CD4-positive, CD25-positive, alpha-beta regulatory T cell (primary cell): ENCODE measurements at regions not wholly inside any gene's neighbourhood (a gene's known extent, or its start where the extent isn't known, plus 50 kb on each side); places are given as distances from the start of the nearest gene placed in this dataset.

ENCODE experiments used
- ATAC-seq, 2 donors: fragments of 150-1000 bp; cut with Tn5 transposase; one replicate each; pipeline ENCODE4 v1.10.0; 2021; ENCODE audit warnings: low read depth in 2 of 2, moderate number of reproducible peaks in 2 of 2, moderate library complexity in 1 of 2
- DNase-seq, 3 donors: peaks; one replicate each; pipeline versions ENCODE4 v3.0.0 to v3.0.0-alpha.2; 2012 to 2022; ENCODE audit warnings: mixed read lengths in 1 of 3
- H3K27ac ChIP-seq: one replicate; pipeline ENCODE4 v1.7.0; 2013; ENCODE audit warnings: mild to moderate bottlenecking, low read length; ENCODE audit not compliant: insufficient read depth, poor library complexity, severe bottlenecking
- H3K27me3 ChIP-seq: one replicate; pipeline ENCODE4 v1.7.0; 2013; ENCODE audit warnings: low read length; ENCODE audit not compliant: control insufficient read depth, insufficient read depth
- H3K36me3 ChIP-seq: one replicate; pipeline ENCODE4 v1.7.0; 2013; ENCODE audit warnings: mild to moderate bottlenecking, low read length, moderate library complexity; ENCODE audit not compliant: control insufficient read depth, insufficient read depth
- H3K4me1 ChIP-seq: 2 replicates; pipeline ENCODE4 v1.7.0; 2013; ENCODE audit warnings: mild to moderate bottlenecking, low read length; ENCODE audit not compliant: insufficient read depth, control insufficient read depth, poor library complexity, severe bottlenecking
- H3K4me3 ChIP-seq: one replicate; pipeline ENCODE4 v1.7.0; 2013; ENCODE audit warnings: low read depth, mild to moderate bottlenecking, low read length, moderate library complexity
- H3K9me3 ChIP-seq, 2 experiments: 1 replicate in 1 of 2; 2 replicates in 1 of 2; pipeline ENCODE4 v1.7.0; 2013; ENCODE audit warnings: low read length in 2 of 2, mild to moderate bottlenecking in 1 of 2, moderate library complexity in 1 of 2; ENCODE audit not compliant: control insufficient read depth in 2 of 2
- H3K27ac Mint-ChIP-seq, 3 donors: one replicate each; pipeline ENCODE4 v1.8.0; 2020 to 2022; ENCODE audit warnings: mild to moderate bottlenecking in 3 of 3, mixed read lengths in 3 of 3, moderate library complexity in 2 of 3
- H3K27me3 Mint-ChIP-seq: one replicate; pipeline ENCODE4 v1.8.0; 2022; ENCODE audit warnings: mild to moderate bottlenecking, mixed read lengths
- H3K36me3 Mint-ChIP-seq: one replicate; pipeline ENCODE4 v1.8.0; 2020; ENCODE audit warnings: mixed read lengths
- H3K4me1 Mint-ChIP-seq, 4 donors: one replicate each; pipeline ENCODE4 v1.8.0; 2020 to 2022; ENCODE audit warnings: mixed read lengths in 4 of 4, mild to moderate bottlenecking in 1 of 4
- H3K4me3 Mint-ChIP-seq, 4 donors: one replicate each; pipeline ENCODE4 v1.8.0; 2020 to 2022; ENCODE audit warnings: mild to moderate bottlenecking in 4 of 4, mixed read lengths in 4 of 4, moderate library complexity in 3 of 4
- H3K9me3 Mint-ChIP-seq, 7 donors: one replicate each; pipeline ENCODE4 v1.8.0; 2020 to 2022; ENCODE audit warnings: mixed read lengths in 7 of 7, mild to moderate bottlenecking in 3 of 7, moderate library complexity in 2 of 7

DNA sequence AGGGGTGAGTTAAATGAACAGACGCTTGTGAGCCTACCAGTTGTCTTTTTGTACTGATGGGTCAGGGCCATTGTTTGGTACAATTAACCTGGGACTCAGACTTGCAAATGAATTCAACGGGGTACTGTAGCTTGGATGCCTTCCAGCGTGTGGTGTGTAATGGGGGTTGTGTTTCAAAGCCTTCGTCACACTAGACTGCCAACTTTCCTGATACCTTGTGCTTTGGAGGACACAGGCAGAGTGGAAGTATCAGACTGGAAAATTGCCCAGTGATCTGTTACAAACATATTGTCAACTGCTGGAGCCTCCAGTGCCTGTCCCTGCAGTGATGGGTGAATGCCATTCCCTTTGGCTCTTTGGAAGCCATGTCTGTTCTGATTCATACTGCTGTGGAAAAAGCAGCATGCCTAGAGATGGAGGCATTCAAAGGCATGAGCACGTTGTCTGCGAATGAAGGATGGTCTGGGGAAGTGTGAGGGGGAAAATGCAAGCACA lies 384.5 kb downstream of the LMX1A start:
- Mint-ChIP-seq H3K27me3 (peaks cover 5% of the 10 kb centered on the region), H3K4me3 (no peak overlapping the region), H3K36me3 (no peaks in the 10 kb centered on the region), H3K27ac (no peak overlapping the region), H3K9me3 (peaks cover 0 to 4% (median 1%) of the 10 kb centered on the region in 7 donors), H3K4me1 (no peaks in the 10 kb centered on the region)
- DNase-seq (no peak), ATAC-seq (no peak)
- Histone ChIP-seq H3K4me3 (no peak overlapping the region), H3K9me3 (no peaks in the 10 kb centered on the region), H3K4me1 (no peaks in the 10 kb centered on the region), H3K27me3 (no peaks in the 10 kb centered on the region), H3K27ac (no peak overlapping the region), H3K36me3 (no peaks in the 10 kb centered on the region)

DNA sequence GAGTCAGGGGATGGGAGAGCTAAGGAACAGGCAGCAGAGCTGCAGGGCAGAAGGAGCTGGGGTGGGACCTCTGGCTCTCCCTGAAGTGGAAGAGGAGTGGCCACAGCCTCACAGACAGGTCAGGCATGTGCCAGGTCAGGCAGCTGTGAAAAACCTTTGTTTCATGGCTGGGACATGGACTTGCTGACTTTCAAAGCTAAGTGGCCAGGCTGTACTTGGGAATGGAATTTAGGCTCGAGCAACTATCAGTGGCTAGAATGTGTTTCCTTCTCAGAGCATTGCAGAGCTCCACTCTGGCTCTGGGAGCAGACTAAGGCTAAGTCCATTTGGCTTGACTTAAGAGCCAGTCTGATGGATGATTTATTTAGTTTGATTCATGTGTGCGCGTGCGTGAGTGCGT lies 385.1 kb downstream of the LMX1A start:
- DNase-seq, result no peak
- peaks cover 0 to 5% (median 2%) of the 10 kb centered on the region in 7 donors for H3K9me3 Mint-ChIP-seq
- no peaks in the 10 kb centered on the region for H3K36me3 Mint-ChIP-seq
- Histone ChIP-seq H3K27ac (no peak overlapping the region), H3K4me1 (no peaks in the 10 kb centered on the region), H3K36me3 (no peaks in the 10 kb centered on the region), H3K27me3 (no peaks in the 10 kb centered on the region), H3K9me3 (no peaks in the 10 kb centered on the region), H3K4me3 (no peak overlapping the region)
- no peak for ATAC-seq
- peaks cover 5% of the 10 kb centered on the region for H3K27me3 Mint-ChIP-seq
- H3K4me1 Mint-ChIP-seq, result no peaks in the 10 kb centered on the region
- no peak overlapping the region for H3K27ac Mint-ChIP-seq
- no peak overlapping the region for H3K4me3 Mint-ChIP-seq

DNA sequence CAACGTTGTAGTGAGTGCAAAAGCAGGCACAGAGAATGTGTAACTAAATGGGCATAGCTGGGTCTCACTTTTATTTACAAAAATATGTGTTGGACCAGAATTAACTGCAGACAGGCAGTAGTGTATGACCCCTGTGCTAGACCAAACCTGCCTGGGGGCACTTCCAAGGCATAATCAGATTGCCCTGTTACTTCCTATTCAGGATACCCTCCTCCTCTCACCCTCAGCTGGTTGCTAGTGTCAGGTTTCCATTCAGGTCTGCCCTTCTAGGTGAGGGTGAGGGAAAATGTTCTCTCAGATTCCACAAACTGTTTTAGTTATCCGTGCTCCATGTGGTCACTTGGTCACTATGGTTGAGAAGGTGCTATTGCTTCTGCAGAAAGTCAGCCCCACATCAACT lies 387.3 kb downstream of the LMX1A start:
- no peaks in the 10 kb centered on the region for H3K36me3 ChIP-seq
- DNase-seq, result no peak
- peaks cover 5% of the 10 kb centered on the region for H3K27me3 Mint-ChIP-seq
- H3K4me1 Mint-ChIP-seq, result no peaks in the 10 kb centered on the region
- H3K4me1 ChIP-seq, result no peaks in the 10 kb centered on the region
- H3K27ac Mint-ChIP-seq, result no peak overlapping the region
- H3K9me3 Mint-ChIP-seq, result peaks cover 0 to 5% (median 2%) of the 10 kb centered on the region in 7 donors
- H3K4me3 Mint-ChIP-seq, result no peak overlapping the region
- H3K27me3 ChIP-seq, result no peaks in the 10 kb centered on the region
- no peaks in the 10 kb centered on the region for H3K9me3 ChIP-seq
- H3K27ac ChIP-seq, result no peak overlapping the region
- H3K4me3 ChIP-seq, result no peak overlapping the region
- no peaks in the 10 kb centered on the region for H3K36me3 Mint-ChIP-seq
- ATAC-seq, result no peak

DNA sequence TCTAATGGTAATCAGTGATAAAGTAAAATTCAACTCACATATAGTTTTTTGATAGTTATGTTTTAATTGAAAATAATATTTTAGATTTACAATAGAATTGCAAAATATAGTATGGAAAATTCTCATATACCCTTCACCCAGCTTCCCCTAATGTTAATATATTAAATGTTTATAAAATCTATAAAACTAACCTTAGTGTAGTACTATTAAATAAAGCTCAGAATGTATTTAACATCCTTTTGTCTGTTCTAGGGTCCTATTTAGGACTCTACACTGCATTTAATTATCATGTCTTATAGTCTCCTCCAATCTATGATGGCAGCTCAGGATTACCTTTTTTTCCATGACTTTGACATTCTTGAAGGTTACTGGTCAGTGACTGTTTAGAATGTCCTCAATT lies 389.2 kb downstream of the LMX1A start:
- Histone ChIP-seq H3K9me3 (no peaks in the 10 kb centered on the region), H3K4me3 (no peak overlapping the region), H3K4me1 (no peaks in the 10 kb centered on the region), H3K27ac (no peak overlapping the region), H3K36me3 (no peaks in the 10 kb centered on the region), H3K27me3 (no peaks in the 10 kb centered on the region)
- no peak overlapping the region for H3K4me3 Mint-ChIP-seq
- H3K4me1 Mint-ChIP-seq, result no peaks in the 10 kb centered on the region
- no peaks in the 10 kb centered on the region for H3K36me3 Mint-ChIP-seq
- peaks cover 0 to 9% (median 2%) of the 10 kb centered on the region in 7 donors for H3K9me3 Mint-ChIP-seq
- DNase-seq (no peak), ATAC-seq (no peak)
- H3K27me3 Mint-ChIP-seq, result peaks cover 5% of the 10 kb centered on the region
- no peak overlapping the region for H3K27ac Mint-ChIP-seq

DNA sequence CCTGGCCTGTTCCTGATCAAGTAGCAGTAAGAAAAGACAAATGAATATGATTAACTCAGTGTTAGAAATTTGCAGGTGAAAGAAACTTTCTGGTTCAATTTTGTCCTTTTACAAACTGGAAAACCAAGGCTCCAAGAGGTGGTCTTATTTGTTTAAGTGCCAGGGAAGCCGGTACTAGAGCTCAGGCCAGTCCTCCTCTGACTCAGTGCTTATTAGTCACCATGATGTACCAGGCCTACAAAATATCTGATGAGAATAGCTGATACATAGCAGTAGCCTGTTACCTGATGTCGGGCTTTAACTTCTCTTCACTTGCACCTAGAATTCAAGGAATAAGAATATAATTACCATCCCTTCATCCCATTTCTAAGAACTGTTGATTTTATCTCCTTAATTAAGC lies 394.8 kb downstream of the LMX1A start:
- no peaks in the 10 kb centered on the region for H3K4me1 ChIP-seq
- H3K4me1 Mint-ChIP-seq, result no peaks in the 10 kb centered on the region
- H3K9me3 ChIP-seq, result no peaks in the 10 kb centered on the region
- no peaks in the 10 kb centered on the region for H3K27me3 Mint-ChIP-seq
- DNase-seq, result no peak
- H3K9me3 Mint-ChIP-seq, result peaks cover 0 to 10% (median 3%) of the 10 kb centered on the region in 7 donors
- no peak overlapping the region for H3K27ac ChIP-seq
- no peaks in the 10 kb centered on the region for H3K36me3 ChIP-seq
- H3K4me3 ChIP-seq, result no peak overlapping the region
- H3K36me3 Mint-ChIP-seq, result no peaks in the 10 kb centered on the region
- H3K4me3 Mint-ChIP-seq, result no peak overlapping the region
- no peak for ATAC-seq
- no peak overlapping the region for H3K27ac Mint-ChIP-seq
- H3K27me3 ChIP-seq, result no peaks in the 10 kb centered on the region

DNA sequence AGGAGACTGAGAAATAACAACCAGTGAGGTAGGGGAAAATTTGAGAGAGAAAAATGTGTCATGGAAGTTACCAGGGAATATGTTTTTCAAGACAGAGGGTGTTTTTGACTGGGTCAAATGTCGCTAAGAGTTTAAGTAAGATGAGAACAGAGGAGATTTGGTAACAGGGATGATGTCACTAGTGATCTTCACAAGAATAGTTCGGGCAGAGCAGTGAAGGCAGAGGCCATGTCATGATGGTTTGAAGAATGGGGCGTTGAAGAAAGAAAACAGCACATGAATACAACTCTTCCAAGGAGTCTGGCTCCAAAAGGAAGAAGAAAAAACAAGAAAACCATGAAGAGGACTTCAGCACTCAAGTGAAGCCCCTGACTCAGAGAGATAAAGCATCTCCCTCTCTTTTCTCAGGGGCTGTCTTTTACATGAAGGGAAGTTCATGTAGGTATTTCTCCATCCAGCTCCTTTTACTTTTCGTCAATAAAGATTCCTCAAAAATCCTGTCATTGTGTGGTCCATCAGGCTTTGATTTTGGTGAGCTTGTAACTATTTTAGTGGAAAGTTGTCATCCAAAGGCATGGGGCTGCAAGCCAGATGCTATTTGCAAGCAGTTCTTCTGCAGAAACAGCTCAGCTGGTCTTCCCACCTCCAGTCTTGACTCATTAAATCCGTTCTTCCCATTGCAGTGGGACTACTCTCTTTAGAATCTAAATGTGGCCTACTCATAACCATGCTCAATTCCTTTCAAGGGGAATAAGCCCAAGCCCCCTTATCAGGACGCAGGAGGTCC lies 397.3 kb downstream of the LMX1A start:
- H3K36me3 Mint-ChIP-seq, result no peaks in the 10 kb centered on the region
- no peaks in the 10 kb centered on the region for H3K27me3 Mint-ChIP-seq
- H3K9me3 ChIP-seq, result no peaks in the 10 kb centered on the region
- no peaks in the 10 kb centered on the region for H3K27me3 ChIP-seq
- H3K36me3 ChIP-seq, result no peaks in the 10 kb centered on the region
- H3K4me3 ChIP-seq, result no peak overlapping the region
- peaks cover 0 to 10% (median 3%) of the 10 kb centered on the region in 7 donors for H3K9me3 Mint-ChIP-seq
- no peaks in the 10 kb centered on the region for H3K4me1 ChIP-seq
- no peak overlapping the region for H3K4me3 Mint-ChIP-seq
- no peaks in the 10 kb centered on the region for H3K4me1 Mint-ChIP-seq
- no peak for DNase-seq
- no peak overlapping the region for H3K27ac Mint-ChIP-seq
- no peak overlapping the region for H3K27ac ChIP-seq
- no peak for ATAC-seq

DNA sequence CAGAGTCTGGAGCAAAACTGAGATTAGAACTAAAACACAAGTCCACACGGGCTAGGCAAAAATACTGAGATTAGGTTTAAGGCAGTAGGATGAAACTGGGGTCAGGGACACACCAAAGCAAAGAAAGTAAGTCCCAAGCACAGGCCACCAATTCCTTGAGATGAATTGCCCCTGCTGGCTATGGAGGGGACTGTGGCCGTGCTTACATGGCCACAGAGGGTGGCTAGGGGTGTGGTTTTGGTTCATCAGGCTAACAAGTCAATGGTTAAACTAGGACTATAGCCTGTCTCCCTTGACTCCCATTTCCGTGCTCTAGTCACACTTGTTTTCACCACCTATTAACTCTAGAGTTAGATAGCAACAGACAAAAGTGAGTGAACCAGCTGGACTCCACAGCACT lies 394.8 kb downstream of the PBX1 start:
- H3K27me3 Mint-ChIP-seq, result no peaks in the 10 kb centered on the region
- no peak for ATAC-seq
- Histone ChIP-seq H3K27ac (no peak overlapping the region), H3K4me3 (no peak overlapping the region), H3K36me3 (no peaks in the 10 kb centered on the region), H3K4me1 (no peaks in the 10 kb centered on the region), H3K27me3 (no peaks in the 10 kb centered on the region), H3K9me3 (peaks cover 0 to 5% of the 10 kb centered on the region in 2 experiments)
- no peak for DNase-seq
- H3K9me3 Mint-ChIP-seq, result peaks cover 1 to 15% (median 6%) of the 10 kb centered on the region in 7 donors
- no peak overlapping the region for H3K27ac Mint-ChIP-seq
- no peak overlapping the region for H3K4me3 Mint-ChIP-seq
- H3K4me1 Mint-ChIP-seq, result no peaks in the 10 kb centered on the region
- H3K36me3 Mint-ChIP-seq, result no peaks in the 10 kb centered on the region

DNA sequence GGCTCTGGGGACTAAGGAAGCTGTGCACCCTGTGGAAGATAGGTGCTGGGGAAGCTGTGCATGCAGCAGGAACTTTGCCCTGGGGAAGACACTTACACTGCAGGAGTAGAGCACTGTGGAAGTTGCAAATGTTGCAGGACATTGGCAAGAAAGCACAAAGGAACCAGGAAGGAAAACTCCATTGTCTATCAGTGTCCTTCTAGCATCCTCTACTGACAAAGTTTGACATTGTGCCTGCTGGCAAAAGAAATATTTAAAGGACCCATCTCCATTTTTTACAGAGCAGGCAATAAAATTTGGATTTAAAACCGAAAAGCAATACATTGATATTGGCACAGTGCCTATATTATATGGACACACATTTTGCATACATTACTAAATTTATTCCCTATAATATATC lies 394.1 kb downstream of the PBX1 start:
- Histone ChIP-seq H3K36me3 (no peaks in the 10 kb centered on the region), H3K4me1 (no peaks in the 10 kb centered on the region), H3K4me3 (no peak overlapping the region), H3K27ac (no peak overlapping the region), H3K27me3 (no peaks in the 10 kb centered on the region), H3K9me3 (peaks cover 4 to 13% of the 10 kb centered on the region in 2 experiments)
- H3K36me3 Mint-ChIP-seq, result no peaks in the 10 kb centered on the region
- no peaks in the 10 kb centered on the region for H3K4me1 Mint-ChIP-seq
- no peak for DNase-seq
- peaks cover 1 to 21% (median 6%) of the 10 kb centered on the region in 7 donors for H3K9me3 Mint-ChIP-seq
- H3K27ac Mint-ChIP-seq, result no peak overlapping the region
- H3K4me3 Mint-ChIP-seq, result no peak overlapping the region
- no peaks in the 10 kb centered on the region for H3K27me3 Mint-ChIP-seq
- no peak for ATAC-seq
